ENCODE measurements at regions not wholly inside any gene's neighbourhood (a gene's known extent, or its start where the extent isn't known, plus 50 kb on each side); places are given as distances from the start of the nearest gene placed in this dataset.

- DNase-seq (ENCODE audit: low spot score): no peak
- in situ Hi-C loops (cut with MboI; ENCODE audit: low pct_unique_long_range_greater_than_20kb, low sequenced_read_pairs, unreplicated experiment): no loop called here
- TF ChIP-seq CTCF (IDR thresholded peaks at IDR 0.05; ENCODE audit: extremely low read depth, insufficient read depth, missing control alignments): no peak
These were observed 93.5 kb downstream of the CBLL2 start for GRCh38 chrX:22366166-22366702.

- in situ Hi-C loops (cut with MboI; ENCODE audit: low pct_unique_long_range_greater_than_20kb, low sequenced_read_pairs, unreplicated experiment): no loop called here
- DNase-seq (ENCODE audit: low spot score): no peak
- TF ChIP-seq CTCF (IDR thresholded peaks at IDR 0.05; ENCODE audit: extremely low read depth, insufficient read depth, missing control alignments): no peak
These were observed 94.2 kb downstream of the CBLL2 start for GRCh38 chrX:22366906-22367305.

GRCh38 chrX:22373094-22373493 lies 100.4 kb downstream of the CBLL2 start:
- DNase-seq (ENCODE audit: low spot score): no peak
- no peak for TF ChIP-seq CTCF (IDR thresholded peaks at IDR 0.05; ENCODE audit: extremely low read depth, insufficient read depth, missing control alignments)
- in situ Hi-C loops (cut with MboI; ENCODE audit: low pct_unique_long_range_greater_than_20kb, low sequenced_read_pairs, unreplicated experiment): no loop called here

GRCh38 chrX:22373766-22374165 lies 101.1 kb downstream of the CBLL2 start:
- no peak for TF ChIP-seq CTCF (IDR thresholded peaks at IDR 0.05; ENCODE audit: extremely low read depth, insufficient read depth, missing control alignments)
- in situ Hi-C loops (cut with MboI; ENCODE audit: low pct_unique_long_range_greater_than_20kb, low sequenced_read_pairs, unreplicated experiment): no loop called here
- DNase-seq (ENCODE audit: low spot score): no peak

- no peak for TF ChIP-seq CTCF (IDR thresholded peaks at IDR 0.05; ENCODE audit: extremely low read depth, insufficient read depth, missing control alignments)
- DNase-seq (ENCODE audit: low spot score): no peak
- in situ Hi-C loops (cut with MboI; ENCODE audit: low pct_unique_long_range_greater_than_20kb, low sequenced_read_pairs, unreplicated experiment): no loop called here
These were observed 103.7 kb downstream of the CBLL2 start for GRCh38 chrX:22376369-22376768.

- in situ Hi-C loops (cut with MboI; ENCODE audit: low pct_unique_long_range_greater_than_20kb, low sequenced_read_pairs, unreplicated experiment): no loop called here
These were observed 105.6 kb downstream of the CBLL2 start for GRCh38 chrX:22378296-22378695.

More at GRCh38 chrX:22378296-22378695, 105.6 kb downstream of the CBLL2 start:
- no peak for TF ChIP-seq CTCF (IDR thresholded peaks at IDR 0.05; ENCODE audit: extremely low read depth, insufficient read depth, missing control alignments)
- DNase-seq (ENCODE audit: low spot score): no peak

All from GM13977 (cell line).